ENCODE measurements at regions not wholly inside any gene's neighbourhood (a gene's known extent, or its start where the extent isn't known, plus 50 kb on each side); places are given as distances from the start of the nearest gene placed in this dataset.
"Not testable (repeated sequence)": the region's sequence is repeated elsewhere in the genome, so short reads cannot be mapped to it uniquely, and the experiment has no call there.

DNA sequence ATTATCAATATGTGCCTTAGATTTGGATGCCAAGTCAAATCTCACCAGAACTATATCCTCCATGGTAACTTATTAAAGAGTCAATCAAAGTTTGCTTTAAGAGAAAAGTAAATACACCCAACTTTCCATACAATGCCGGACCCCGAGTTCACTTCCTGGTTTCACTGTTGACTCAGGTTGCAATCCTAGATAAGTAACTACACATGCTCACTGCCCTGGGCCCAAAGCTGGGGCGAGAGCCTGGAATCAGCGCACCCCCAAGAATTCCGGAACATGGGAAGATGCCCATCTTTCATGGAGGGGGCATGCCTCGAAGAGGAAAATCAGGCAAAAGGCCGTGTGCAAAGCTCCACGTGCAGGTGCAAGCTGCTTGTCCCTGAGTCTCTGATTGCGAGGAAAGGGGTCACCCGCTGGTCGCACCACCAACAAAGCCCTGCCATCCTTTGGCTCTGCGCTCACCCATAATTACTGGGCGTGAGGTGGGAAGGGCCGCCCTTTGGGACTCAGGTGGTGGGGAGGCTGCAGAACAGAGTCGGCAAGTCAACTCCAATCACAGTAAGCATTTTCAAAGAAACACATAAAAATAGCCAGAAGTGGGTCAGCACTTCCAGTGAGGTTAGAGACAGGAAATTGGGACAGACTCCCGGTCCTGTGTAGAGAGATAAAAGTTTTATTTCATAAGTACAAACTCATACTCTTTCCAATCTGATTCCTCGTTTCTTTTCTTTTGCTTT lies 167.7 kb downstream of the TOMM20 start:
- no peak for DNase-seq (ENCODE audit: low read depth, low spot score)

DNA sequence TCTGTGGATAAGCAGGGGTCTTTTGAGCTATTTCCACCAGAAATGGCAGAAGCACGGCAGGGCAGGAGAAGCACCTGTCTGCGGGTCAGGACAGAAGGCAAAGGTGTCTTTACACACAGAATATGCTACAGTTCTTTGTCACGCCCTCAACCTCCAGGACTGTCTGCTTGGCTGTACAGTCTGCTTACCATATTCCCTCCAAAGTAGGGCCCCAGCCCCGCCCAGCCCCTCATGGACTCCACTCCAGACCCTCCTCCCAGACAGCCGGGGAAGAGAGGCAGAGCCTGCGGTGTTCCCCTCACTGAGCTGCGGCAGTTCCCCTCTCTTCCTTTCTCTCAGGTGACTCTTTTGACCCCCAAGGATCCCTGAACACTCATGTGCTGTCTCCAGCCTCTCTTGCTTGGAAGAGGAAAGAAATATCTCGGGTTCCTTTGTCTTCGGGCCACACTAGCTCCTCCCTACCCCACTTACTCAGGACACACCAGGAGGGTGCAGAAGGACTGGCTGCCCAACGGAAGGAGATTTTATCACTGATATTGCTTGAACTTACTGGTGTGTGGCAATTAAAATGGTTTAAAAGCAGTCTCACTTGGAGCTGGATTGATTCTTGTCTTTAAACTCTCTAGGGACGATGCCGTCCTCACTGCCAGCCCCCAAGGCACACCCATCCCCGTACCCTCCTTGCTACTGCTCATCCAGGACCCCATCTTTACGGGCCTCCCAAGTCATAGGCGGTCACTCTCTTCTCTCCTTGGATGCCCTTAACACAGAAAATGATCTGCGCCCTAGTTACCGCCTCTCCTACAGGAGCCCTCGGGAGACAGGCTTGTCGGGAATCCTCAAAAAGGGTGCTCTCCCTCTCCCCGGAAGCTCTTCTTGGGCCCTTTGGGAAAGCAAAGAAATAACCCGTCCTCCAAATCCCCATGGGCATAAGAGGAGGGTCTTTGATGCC lies 169.7 kb downstream of the TOMM20 start:
- no peak for DNase-seq (ENCODE audit: low read depth, low spot score)

GRCh38 chr1:234958066-234958705 lies 170.5 kb downstream of the TOMM20 start:
- no peak for DNase-seq (ENCODE audit: low read depth, low spot score)

DNA sequence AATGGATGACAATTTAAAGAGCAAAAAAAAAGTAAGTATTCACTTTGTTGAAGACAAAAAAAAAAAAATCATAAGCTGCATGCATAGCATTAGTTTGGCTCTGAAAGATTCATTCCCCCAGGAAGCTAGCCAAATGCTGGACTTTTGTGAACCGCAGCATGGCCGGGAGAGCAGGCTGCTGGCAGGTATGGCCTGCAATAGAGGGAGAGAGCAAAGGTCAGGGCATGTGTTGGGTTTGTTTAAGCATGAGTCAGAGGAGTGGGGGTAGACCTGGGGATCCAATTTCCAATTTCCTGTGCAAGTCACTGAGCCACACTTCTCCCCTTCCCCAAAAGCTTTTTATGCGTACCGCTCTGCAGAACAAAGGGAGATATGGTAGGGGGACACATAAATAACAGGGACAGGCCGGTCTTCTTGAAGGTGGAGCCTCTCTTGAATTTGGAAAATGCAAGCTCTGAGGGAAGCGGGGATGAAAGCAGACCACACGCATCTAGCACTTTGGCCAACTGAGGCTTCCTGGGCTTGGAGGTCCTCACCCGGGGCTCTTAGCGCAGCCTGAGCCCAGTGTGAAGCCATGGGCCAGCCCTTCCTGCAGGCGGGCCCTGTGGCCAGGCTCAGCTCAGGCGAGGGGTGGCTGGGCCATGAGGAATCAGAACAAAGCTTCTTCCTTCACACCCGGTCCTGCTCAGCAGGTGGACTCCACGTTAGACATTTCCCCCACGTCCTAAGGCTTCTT lies 171.1 kb downstream of the TOMM20 start:
- DNase-seq (ENCODE audit: low read depth, low spot score): no peak

- no peak for DNase-seq (ENCODE audit: low read depth, low spot score)
Measured at GRCh38 chr1:234956821-234957329, 171.8 kb downstream of the TOMM20 start.

- DNase-seq (ENCODE audit: low read depth, low spot score): no peak
Measured at GRCh38 chr1:234955107-234955731, 173.4 kb downstream of the TOMM20 start.

- DNase-seq (ENCODE audit: low read depth, low spot score): no peak
Measured at GRCh38 chr1:234954613-234955012, 174.0 kb downstream of the TOMM20 start.

GRCh38 chr1:234953655-234954405 lies 174.8 kb downstream of the TOMM20 start:
- no peak for DNase-seq (ENCODE audit: low read depth, low spot score)

DNA sequence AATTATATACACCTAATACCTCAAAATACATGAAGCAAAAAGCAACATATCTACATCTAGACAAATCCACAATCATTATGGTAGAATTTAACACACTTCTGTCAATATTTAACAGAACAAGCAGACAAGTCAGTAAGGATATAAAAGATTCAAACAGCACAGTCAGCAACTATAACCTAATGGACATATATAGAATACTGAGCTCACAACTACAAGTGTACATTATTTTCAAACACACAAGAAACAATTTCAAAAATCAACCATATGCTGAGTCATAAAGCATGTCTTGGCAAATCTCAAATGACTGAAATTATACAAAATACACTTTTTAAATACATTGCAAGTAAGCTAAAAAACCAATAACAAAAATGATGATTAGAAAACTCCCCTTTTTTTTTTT lies 178.0 kb downstream of the TOMM20 start:
- no peak for DNase-seq (ENCODE audit: low read depth, low spot score)

DNA sequence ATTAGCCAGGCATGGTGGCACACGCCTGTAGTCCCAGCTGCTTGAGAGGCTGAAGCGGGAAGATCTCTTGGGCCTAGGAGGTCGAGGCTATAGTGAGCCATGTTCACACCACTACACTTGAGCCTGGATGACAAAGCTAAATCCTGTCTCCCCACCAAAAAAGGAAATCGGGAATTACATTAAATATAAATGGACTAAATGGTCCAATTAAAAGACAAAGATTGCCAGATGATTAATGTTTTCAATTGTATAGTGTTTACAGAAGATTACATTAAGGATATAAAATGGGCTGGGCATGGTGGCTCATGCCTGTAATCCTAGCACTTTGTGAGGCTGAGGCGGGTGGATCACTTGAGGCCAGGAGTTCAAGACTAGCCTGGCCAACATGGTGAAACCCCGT lies 179.1 kb downstream of the TOMM20 start:
- not testable (repeated sequence) for DNase-seq (ENCODE audit: low read depth, low spot score)

DNA sequence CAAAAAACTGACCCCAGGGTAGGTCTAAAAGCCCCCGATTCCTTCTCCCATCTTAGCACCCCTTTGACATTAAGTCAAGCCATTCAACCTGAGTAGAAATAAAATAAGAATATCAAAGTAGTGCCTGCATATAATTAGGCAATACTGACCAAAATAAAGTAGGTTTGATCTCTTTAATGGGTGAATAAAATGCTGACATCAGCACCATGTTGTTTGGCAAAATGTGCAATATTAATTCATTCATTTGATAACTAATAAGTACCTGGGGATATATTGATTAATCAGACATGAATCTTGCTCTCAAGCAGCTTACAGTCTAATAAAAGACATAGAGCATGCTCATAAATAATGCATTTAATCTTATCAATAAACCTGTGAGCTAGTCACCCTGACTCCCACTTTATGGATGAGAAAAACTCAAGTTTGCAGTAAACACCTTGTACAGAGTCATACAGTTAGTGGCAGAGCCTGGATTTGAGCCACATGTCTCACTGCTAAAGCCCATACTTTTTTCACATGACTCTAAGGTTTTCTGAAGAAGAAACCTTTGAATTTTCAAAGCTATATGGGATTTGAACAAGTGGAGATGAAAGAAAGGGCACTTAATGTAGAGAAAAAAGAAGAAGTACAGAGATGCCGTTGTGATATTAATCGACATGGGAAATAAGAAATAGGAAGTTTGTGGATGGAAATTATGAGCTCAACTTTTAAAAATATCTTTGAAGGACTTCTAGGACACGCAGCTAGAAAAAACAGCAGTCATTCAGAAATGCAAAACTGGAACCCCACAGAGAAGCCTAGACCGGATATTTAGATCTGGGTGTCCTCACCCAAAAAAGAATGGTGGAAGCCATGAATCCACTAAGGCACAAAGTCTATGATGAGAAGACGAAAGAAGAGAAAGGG lies 183.9 kb downstream of the TOMM20 start:
- no peak for DNase-seq (ENCODE audit: low read depth, low spot score)

- no peak for DNase-seq (ENCODE audit: low read depth, low spot score)
Measured at GRCh38 chr1:234943836-234944402, 184.7 kb downstream of the TOMM20 start.

DNA sequence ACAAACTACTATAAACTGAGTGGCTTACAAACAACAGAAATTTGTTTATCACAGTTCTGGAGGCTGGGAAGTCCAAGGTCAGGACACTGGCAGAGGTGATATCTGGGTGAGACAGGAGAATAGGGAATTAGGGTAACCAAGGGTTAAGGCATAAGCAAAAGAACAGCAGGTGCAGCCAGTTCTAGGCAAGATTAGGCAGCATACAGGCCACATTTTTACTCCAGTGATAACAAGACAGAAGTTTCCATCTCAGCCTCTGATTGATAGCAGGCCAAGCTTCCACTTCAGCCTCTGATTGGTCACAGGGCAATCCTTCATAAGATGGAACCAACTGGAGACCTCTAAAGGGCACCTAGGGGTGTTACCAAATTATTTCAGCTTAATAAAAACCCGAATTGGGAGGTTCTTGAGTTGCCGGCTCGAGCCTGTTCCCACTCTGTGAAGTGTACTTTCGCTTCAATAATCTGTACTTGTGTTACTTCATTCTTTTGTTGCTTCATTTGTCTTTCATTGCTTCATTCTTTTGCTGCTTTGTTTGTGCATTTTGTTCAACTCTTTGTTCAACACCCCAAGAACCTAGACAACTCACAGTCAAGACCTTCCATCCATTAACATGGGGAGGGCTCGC lies 185.6 kb downstream of the TOMM20 start:
- no peak for DNase-seq (ENCODE audit: low read depth, low spot score)

DNA sequence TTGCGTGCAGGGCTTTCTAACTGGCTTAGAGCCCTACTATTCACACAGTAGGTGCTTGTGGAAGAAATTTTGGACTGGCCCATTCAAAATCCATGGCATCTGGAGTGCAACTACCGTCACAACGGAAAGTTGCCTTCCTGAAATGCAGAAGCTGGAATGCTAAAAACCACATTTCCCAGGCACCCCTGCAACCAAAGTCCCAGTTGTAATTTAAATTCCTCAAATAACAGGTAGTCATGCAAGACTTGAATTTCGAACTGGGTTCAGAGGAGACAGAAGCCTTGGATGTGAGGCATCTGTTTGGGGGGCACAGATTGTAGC lies 186.7 kb downstream of the TOMM20 start:
- no peak for DNase-seq (ENCODE audit: low read depth, low spot score)

DNA sequence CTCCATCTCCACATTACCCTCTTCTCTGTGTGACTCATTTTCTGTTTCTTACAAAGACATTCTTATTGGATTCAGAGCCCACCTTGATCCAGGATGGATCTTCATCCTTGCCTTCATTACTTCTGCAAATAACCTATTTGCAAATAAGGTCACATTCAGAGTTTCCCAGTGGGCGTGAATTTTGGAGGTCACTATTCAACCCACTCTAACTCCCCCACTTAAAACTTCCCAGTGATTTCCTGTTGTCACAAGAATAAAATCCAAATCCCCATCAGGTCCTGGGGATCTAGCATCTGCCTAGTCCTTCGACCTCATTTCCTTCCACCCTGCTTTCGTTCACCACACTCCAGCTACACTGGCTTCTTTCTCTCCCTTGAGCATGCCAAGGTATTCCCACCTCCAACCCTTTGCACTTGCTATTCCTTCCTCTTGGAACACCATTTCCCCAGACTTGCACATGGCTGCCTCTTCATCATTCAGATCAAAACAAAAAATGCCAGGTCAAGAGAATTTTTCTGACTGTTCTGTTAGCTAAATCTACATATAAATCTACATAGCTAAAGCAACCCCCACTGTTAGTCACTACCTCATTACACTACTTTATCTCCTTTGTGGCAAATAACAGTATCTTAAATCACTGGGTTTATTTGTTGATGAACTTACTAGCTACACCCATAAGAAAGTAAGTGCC lies 187.2 kb downstream of the TOMM20 start:
- DNase-seq (ENCODE audit: low read depth, low spot score): no peak

GRCh38 chr1:234940841-234941240 lies 187.8 kb downstream of the TOMM20 start:
- DNase-seq (ENCODE audit: low read depth, low spot score): no peak

GRCh38 chr1:234938924-234939323 lies 189.7 kb downstream of the TOMM20 start:
- no peak for DNase-seq (ENCODE audit: low read depth, low spot score)

GRCh38 chr1:234938135-234938534 lies 190.5 kb downstream of the TOMM20 start:
- DNase-seq (ENCODE audit: low read depth, low spot score): no peak

All from smooth muscle cell of the brain vasculature (primary cell).